ENCODE measurements at regions not wholly inside any gene's neighbourhood (a gene's known extent, or its start where the extent isn't known, plus 50 kb on each side); places are given as distances from the start of the nearest gene placed in this dataset.
A peak's percentile ranks its signal among the peaks of the same experiment; 100 is the strongest.

DNA sequence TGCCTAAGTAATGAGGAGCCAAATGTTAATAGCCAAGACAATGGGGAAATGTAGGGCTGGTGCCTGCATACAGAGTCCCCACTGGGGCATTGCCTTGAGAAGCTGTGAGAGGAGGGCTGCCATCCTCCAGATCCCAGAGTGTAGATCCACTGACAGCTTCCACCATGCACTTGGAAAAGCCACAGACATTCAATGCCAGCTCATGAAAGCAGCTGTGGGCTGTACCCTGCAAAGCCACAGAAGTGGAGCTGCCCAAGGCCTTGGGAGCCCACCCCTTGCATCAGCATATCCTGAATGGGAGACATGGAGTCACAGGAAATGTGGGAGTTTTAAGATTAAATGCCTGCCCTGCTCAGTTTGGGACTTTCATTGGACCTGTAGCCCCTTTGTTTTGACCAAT lies 244.7 kb downstream of the BTG1 start:
- peaks cover 0 to 7% (median 2%) of the 10 kb centered on the region in 4 donors for H3K4me1 ChIP-seq
- H3K9me3 ChIP-seq = no peaks in the 10 kb centered on the region
- H3K36me3 ChIP-seq = no peaks in the 10 kb centered on the region
- no peaks in the 10 kb centered on the region for H3K27me3 ChIP-seq
- intact Hi-C loops (cut with DNase I) = no loop called here
- H3K4me3 ChIP-seq = no peak overlapping the region
- no peak overlapping the region for H3K27ac ChIP-seq
- no peak for DNase-seq
- TF ChIP-seq POLR2AphosphoS5 (IDR thresholded peaks at IDR 0.05) (no peak), EP300 (IDR thresholded peaks at IDR 0.05) (no peak), POLR2A (IDR thresholded peaks at IDR 0.05) (no peak)
- TF ChIP-seq, protein P1, sequence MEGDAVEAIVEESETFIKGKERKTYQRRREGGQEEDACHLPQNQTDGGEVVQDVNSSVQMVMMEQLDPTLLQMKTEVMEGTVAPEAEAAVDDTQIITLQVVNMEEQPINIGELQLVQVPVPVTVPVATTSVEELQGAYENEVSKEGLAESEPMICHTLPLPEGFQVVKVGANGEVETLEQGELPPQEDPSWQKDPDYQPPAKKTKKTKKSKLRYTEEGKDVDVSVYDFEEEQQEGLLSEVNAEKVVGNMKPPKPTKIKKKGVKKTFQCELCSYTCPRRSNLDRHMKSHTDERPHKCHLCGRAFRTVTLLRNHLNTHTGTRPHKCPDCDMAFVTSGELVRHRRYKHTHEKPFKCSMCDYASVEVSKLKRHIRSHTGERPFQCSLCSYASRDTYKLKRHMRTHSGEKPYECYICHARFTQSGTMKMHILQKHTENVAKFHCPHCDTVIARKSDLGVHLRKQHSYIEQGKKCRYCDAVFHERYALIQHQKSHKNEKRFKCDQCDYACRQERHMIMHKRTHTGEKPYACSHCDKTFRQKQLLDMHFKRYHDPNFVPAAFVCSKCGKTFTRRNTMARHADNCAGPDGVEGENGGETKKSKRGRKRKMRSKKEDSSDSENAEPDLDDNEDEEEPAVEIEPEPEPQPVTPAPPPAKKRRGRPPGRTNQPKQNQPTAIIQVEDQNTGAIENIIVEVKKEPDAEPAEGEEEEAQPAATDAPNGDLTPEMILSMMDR (IDR thresholded peaks at IDR 0.05) = no peak

- Histone ChIP-seq H3K9me3 (no peaks in the 10 kb centered on the region), H3K4me3 (no peak overlapping the region), H3K27ac (no peak overlapping the region), H3K4me1 (peaks cover 0 to 7% (median 2%) of the 10 kb centered on the region in 4 donors), H3K27me3 (no peaks in the 10 kb centered on the region), H3K36me3 (no peaks in the 10 kb centered on the region)
- no peak for DNase-seq
- WGBS, 2 donors = 20 to 53% methylated on average over 1 of the region's 1 CpG
- TF ChIP-seq POLR2A (IDR thresholded peaks at IDR 0.05) (no peak), POLR2AphosphoS5 (IDR thresholded peaks at IDR 0.05) (no peak), EP300 (IDR thresholded peaks at IDR 0.05) (no peak)
- TF ChIP-seq, protein P1 (IDR thresholded peaks at IDR 0.05) = no peak
- intact Hi-C loops (cut with DNase I) = no loop called here
Observed at GRCh38 chr12:91899056-91899455, 246.6 kb downstream of the BTG1 start.

DNA sequence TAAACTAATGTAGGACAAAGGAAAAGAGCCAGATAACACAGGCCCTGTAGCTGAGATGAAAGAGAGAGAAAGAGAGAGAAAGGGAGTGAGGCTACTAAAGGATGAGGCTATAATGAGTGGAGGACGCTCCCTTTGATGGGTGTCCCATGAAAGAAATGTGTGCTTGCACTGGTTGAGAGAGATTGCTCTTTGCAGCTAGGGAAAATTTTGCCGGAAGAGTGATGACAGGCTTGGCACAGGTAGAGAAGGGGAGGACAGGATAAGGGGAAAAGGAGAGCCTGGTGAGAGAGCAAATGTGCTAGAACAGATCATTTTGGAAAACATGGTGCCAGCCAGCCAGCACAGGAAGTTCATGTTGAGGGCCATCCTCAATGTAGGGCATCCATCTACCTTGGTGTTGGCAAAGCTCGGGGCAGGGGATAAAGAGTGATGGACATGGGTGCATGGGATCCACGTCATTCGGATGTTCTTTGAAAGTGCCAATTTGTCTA lies 248.6 kb downstream of the BTG1 start:
- H3K36me3 ChIP-seq = no peaks in the 10 kb centered on the region
- no peak for DNase-seq
- intact Hi-C loops (cut with DNase I) = no loop called here
- H3K4me3 ChIP-seq = no peak overlapping the region
- H3K9me3 ChIP-seq = no peaks in the 10 kb centered on the region
- no peak overlapping the region for H3K27ac ChIP-seq
- WGBS, 2 donors = 94 to 96% methylated on average over 5 of the region's 5 CpGs
- H3K27me3 ChIP-seq = no peaks in the 10 kb centered on the region
- TF ChIP-seq POLR2A (IDR thresholded peaks at IDR 0.05) (no peak), EP300 (IDR thresholded peaks at IDR 0.05) (no peak), POLR2AphosphoS5 (IDR thresholded peaks at IDR 0.05) (no peak)
- TF ChIP-seq, protein P1 (IDR thresholded peaks at IDR 0.05) = no peak
- peaks cover 0 to 7% (median 2%) of the 10 kb centered on the region in 4 donors for H3K4me1 ChIP-seq

GRCh38 chr12:91896286-91897024 lies 249.2 kb downstream of the BTG1 start:
- Histone ChIP-seq H3K36me3 (no peaks in the 10 kb centered on the region), H3K9me3 (no peaks in the 10 kb centered on the region), H3K4me3 (no peak overlapping the region), H3K27me3 (no peaks in the 10 kb centered on the region), H3K27ac (peak overlapping the region in 1 of 4 donors; percentile 5), H3K4me1 (peaks cover 0 to 7% (median 2%) of the 10 kb centered on the region in 4 donors)
- WGBS, 2 donors = 74 to 90% methylated on average over 5 of the region's 5 CpGs
- TF ChIP-seq POLR2A (IDR thresholded peaks at IDR 0.05) = no peak
- TF ChIP-seq POLR2AphosphoS5 (IDR thresholded peaks at IDR 0.05) = peak in 2 of 4 donors; percentile 13 to 35
- intact Hi-C loops (cut with DNase I) = no loop called here
- peak; percentile 64 for DNase-seq

DNA sequence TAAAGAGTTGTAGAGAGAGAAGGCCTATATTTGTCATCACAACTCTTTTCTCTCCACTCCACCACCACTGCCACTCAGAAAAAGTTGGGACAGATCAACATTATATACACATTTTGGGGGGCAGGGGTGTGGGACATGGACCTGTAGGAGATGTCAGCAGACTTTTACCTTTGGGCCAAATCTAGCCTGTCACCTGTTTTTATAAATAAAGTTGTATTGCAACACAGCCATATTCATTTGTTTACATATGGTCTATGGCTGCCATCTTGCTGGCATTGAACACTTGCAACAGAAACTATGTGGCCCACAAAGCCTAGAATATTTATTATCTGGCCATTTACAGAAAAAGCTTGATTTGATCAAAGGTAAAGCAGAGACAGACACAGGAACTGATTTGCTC lies 250.7 kb downstream of the BTG1 start:
- Histone ChIP-seq H3K36me3 (no peaks in the 10 kb centered on the region), H3K4me3 (no peak overlapping the region), H3K27me3 (no peaks in the 10 kb centered on the region), H3K4me1 (peaks cover 0 to 7% (median 2%) of the 10 kb centered on the region in 4 donors), H3K27ac (no peak overlapping the region), H3K9me3 (no peaks in the 10 kb centered on the region)
- no peak for DNase-seq
- TF ChIP-seq POLR2A (IDR thresholded peaks at IDR 0.05) = no peak
- TF ChIP-seq, protein P1 (IDR thresholded peaks at IDR 0.05) = no peak
- no peak for TF ChIP-seq POLR2AphosphoS5 (IDR thresholded peaks at IDR 0.05)
- no peak for TF ChIP-seq EP300 (IDR thresholded peaks at IDR 0.05)
- intact Hi-C loops (cut with DNase I) = no loop called here

All from sigmoid colon (tissue), 6 donors.